Germinal center (tissue), 1 donor: ENCODE measurements at regions not wholly inside any gene's neighbourhood (a gene's known extent, or its start where the extent isn't known, plus 50 kb on each side); places are given as distances from the start of the nearest gene placed in this dataset.

ENCODE experiments used
- DNase-seq: peaks from one replicate; pipeline ENCODE4 v3.0.0; 2012; ENCODE audit warnings: mixed read lengths, low spot score

- no peak for DNase-seq
These were observed 113.7 kb downstream of the RNASET2 start for GRCh38 chr6:166842607-166843006.

- DNase-seq = no peak
These were observed 115.1 kb downstream of the RNASET2 start for GRCh38 chr6:166841216-166841615.

- no peak for DNase-seq
These were observed 116.8 kb downstream of the RNASET2 start for GRCh38 chr6:166839569-166839968.

- no peak for DNase-seq
These were observed 117.4 kb downstream of the RNASET2 start for GRCh38 chr6:166838987-166839386.

GRCh38 chr6:166836785-166837718 lies 119.3 kb downstream of the RNASET2 start:
- no peak for DNase-seq

- no peak for DNase-seq
These were observed 122.3 kb downstream of the RNASET2 start for GRCh38 chr6:166834049-166834448.

- DNase-seq = no peak
These were observed 125.4 kb downstream of the RNASET2 start for GRCh38 chr6:166830891-166831363.

GRCh38 chr6:166830185-166830890 lies 126.0 kb downstream of the RNASET2 start:
- peak; percentile 15 for DNase-seq

- DNase-seq = no peak
These were observed 130.1 kb downstream of the RNASET2 start for GRCh38 chr6:166826264-166826663.

GRCh38 chr6:166825553-166826145 lies 130.7 kb downstream of the RNASET2 start:
- DNase-seq = no peak

- no peak for DNase-seq
These were observed 131.5 kb downstream of the RNASET2 start for GRCh38 chr6:166824880-166825250.

GRCh38 chr6:166824146-166824879 lies 132.0 kb downstream of the RNASET2 start:
- no peak for DNase-seq

GRCh38 chr6:166822609-166823008 lies 133.7 kb downstream of the RNASET2 start:
- DNase-seq = no peak

GRCh38 chr6:166820483-166820882 lies 135.9 kb downstream of the RNASET2 start:
- DNase-seq = no peak

- DNase-seq = no peak
These were observed 136.3 kb downstream of the RNASET2 start for GRCh38 chr6:166820070-166820469.

GRCh38 chr6:166815629-166816028 lies 140.7 kb downstream of the RNASET2 start:
- no peak for DNase-seq

GRCh38 chr6:166814390-166814789 lies 142.0 kb downstream of the RNASET2 start:
- no peak for DNase-seq

- DNase-seq = no peak
These were observed 142.9 kb downstream of the RNASET2 start for GRCh38 chr6:166813461-166813860.

- DNase-seq = no peak
These were observed 145.5 kb downstream of the RNASET2 start for GRCh38 chr6:166810864-166811263.

GRCh38 chr6:166809721-166810120 lies 146.6 kb downstream of the RNASET2 start:
- DNase-seq = no peak

GRCh38 chr6:166806962-166807757 lies 149.2 kb downstream of the RNASET2 start:
- no peak for DNase-seq
